Adrenal gland (tissue), 5 donors: ENCODE measurements at regions not wholly inside any gene's neighbourhood (a gene's known extent, or its start where the extent isn't known, plus 50 kb on each side); places are given as distances from the start of the nearest gene placed in this dataset.

ENCODE experiments used
- CTCF ChIP-seq, 6 experiments: fragments of 450-650 bp in 4 of 6; fragments of 200-600 bp in 2 of 6; sonication (generic) in 1 of 6; IDR thresholded peaks; 1 replicate in 5 of 6; 2 replicates in 1 of 6; pipeline versions ENCODE4 v1.5.1 to v1.8.0; 2016 to 2021; ENCODE audit warnings: antibody characterized with exemption in 6 of 6, mild to moderate bottlenecking in 2 of 6, moderate library complexity in 1 of 6
- POLR2A ChIP-seq, 2 donors: fragments of 450-650 bp; IDR thresholded peaks; one replicate each; pipeline ENCODE4 v1.6.1; 2017; ENCODE audit warnings: antibody characterized with exemption in 2 of 2, mild to moderate bottlenecking in 2 of 2, moderate library complexity in 1 of 2
- donor health status: DM: no; HTN: no; CAD: no.

- no peak for TF ChIP-seq CTCF (IDR thresholded peaks at IDR 0.05)
- no peak for TF ChIP-seq POLR2A (IDR thresholded peaks at IDR 0.05)
Measured at GRCh38 chr4:182179751-182180150, 63.5 kb upstream of the TENM3 start.
